ENCODE measurements at regions not wholly inside any gene's neighbourhood (a gene's known extent, or its start where the extent isn't known, plus 50 kb on each side); places are given as distances from the start of the nearest gene placed in this dataset.
"Not testable (repeated sequence)": the region's sequence is repeated elsewhere in the genome, so short reads cannot be mapped to it uniquely, and the experiment has no call there.

DNA sequence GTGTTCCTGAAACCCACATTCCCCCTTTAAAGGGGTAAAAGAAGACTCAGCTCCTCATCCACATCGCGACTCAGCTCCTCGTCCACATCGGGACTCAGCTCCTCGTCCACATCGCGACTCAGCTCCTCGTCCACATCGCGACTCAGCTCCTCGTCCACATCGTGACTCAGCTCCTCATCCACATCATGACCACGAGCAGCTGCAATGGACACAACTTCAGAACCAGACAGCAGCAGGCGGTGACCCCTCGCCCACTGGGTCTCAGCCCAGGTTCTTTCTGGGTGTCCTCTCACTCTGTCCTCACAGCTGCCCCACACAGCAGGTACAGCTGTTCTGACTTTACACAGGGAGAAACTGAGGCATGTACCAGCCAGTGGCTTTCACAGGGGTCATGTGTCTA lies 163.5 kb upstream of the SALL3 start:
- no peak for DNase-seq

DNA sequence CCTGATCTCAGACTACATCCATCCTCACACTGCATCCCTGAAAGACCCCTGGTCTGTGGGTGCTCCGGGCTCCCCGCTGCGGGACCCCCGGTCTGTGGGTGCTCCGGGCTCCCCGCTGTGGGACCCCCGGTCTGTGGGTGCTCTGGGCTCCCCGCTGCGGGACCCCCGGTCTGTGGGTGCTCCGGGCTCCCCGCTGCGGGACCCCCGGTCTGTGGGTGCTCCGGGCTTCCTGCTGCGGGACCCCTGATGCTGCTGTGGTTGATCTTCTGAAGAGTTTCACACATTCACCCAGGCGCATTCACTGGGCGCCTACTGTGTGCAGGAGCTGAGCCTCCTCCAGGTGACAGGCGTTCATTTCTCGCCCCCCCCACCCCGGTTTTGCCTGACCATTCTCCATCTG lies 162.7 kb upstream of the SALL3 start:
- no peak for DNase-seq

DNA sequence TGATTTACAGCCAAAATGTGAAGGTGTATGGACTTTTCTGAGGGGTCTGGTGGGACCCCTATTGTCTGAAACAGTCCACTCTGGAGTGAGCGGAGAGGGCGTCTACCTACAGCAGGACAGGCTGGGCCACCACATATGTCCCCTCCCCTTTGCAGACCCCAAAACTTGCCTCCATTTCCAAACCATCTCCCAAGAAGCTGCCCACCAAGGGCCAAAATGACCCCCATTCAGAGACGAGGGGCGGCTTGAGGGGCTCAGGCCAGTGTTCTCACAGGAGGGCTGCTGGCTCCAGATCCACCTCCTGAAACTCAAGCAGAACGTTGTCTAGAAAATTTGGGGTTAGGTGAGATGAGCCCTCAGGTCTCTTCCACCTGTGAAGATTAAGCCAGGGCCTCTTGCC lies 161.1 kb upstream of the SALL3 start:
- DNase-seq, result no peak

DNA sequence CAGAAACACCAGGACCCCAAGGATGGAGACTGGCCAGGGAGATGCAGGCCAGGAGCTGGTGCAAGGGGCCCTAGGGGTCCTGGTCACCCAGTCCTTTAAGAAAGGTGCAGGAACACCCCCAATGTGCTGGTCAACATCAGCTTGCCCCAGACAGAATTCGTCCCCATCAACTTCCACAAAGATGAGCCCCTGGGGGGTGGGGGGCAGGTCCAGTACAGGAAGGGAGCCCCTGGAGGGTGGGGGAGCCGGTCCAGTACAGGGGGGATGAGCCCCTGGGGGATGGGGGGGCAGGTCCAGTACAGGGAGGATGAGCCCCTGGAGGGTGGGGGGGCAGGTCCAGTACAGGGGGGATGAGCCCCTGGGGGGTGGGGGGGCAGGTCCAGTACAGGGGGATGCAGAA lies 160.7 kb upstream of the SALL3 start:
- DNase-seq, result no peak

DNA sequence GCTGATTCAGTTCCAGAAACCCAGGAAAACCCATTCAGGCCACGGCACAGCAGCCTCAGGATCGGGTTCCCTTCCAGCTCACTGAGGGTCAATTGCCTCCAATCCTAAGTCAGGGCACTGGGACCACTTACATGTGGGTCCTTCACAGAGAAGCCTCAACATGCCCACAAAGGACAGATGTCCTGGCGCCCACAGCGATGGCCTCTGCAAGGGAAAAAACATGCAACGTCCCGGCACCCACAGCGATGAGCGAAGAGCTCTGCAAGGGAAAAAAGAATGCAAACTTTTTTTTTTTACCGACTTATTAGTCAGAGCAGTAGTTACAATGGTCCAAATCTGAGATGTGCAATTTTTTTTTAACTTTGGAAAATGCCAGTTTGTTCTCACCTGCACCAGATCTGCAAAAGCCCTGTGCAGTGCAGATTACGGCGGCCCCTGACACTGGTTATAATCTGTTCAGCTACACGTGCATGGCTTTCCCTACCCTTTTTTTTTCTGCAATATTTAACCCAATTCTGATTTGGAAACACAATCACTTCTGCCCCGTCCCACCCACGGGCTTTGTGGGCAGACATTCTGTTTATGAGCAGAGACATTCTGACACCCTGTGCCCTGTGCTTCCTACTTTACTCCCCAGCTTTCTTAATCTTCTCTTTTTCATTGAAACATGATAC lies 159.3 kb upstream of the SALL3 start:
- no peak for DNase-seq

DNA sequence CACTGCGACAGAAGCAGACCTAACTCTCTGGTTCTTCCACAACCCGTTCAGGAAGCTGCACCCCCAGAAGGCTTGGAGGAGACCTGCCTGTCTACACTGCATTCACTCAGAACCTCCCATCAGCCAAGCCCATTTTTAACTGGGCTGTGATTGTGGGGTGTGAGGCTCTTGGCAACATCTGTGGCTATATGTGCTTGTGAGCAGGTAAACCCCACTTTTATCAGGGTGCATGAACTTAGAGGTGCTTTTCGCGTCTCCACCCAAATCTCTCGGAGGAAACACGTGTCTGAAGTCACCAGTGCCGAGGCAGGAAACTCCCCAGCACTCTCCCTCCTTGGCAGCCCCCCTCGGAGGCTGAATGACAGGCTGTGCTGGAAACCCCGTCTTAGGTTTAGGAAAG lies 158.2 kb upstream of the SALL3 start:
- no peak for DNase-seq

DNA sequence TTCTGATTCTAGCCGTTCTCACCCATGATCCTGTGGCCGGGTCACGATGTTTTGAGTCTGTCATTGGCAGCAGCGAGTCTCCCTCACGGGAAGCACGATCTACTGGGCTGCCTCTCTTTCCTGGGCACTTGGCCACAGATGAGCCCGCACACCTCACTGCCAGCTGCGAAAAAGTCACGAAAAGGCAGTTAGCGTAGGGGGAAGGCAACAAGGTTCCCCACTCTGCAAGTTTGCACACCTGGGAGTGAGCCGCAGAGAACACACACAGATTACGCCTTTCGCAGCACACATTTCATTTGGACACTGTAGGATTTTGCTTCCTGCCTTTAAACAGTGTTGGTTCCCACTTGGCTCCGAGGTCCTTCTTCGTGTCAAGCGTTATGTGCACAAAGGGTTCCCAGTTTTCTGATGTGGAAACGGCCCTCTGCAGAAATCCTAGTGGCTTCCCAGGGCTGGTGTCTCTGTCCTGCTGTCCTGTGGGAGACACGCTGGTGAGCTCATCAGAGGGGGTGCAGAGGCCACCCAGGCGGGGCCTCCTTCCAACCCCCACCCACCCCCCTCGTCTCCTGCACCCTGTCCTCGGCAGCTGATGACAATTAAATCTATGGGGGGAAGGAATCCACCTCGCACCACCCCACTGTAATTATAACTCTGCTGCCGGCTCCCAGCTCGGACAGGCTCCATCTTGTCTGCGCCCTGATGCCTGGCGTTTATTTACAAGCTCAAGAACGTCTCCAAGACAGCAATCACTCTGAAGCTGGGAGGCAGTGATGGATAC lies 157.3 kb upstream of the SALL3 start:
- no peak for DNase-seq

DNA sequence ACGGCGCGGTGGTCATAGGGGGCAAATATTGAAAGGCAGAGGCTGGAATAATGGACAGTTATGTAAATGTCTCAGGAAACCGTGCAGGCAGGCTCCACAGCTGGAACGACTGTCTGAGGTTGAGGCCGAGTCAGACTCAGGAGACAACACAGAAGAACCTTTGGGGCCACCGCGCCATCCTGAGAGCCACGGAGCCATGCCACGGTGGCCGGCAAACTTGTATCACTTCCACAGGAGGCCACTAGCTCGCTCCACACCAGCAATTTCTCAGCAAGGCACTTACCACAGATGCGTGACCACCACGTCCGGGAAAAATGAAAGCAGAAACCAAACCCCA lies 156.7 kb upstream of the SALL3 start:
- no peak for DNase-seq

DNA sequence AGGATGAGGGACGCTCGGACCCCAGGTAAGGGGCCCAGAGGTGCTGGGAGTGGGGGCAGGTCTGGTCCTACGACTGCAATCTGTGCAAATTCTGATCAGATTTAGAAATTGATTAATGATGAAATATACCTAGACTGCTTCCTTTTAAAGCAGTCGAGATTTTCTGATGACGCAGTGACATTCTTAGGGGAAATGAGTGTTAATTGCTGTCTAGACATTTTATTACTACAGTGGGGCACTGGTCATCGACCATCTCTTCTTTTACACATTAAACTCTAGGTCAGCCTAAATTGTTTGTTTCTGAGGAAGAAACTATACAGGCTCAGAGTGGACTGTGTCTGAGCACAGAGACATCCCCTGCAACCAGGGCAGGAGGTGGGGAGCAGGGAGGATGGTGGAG lies 154.4 kb upstream of the SALL3 start:
- no peak for DNase-seq

DNA sequence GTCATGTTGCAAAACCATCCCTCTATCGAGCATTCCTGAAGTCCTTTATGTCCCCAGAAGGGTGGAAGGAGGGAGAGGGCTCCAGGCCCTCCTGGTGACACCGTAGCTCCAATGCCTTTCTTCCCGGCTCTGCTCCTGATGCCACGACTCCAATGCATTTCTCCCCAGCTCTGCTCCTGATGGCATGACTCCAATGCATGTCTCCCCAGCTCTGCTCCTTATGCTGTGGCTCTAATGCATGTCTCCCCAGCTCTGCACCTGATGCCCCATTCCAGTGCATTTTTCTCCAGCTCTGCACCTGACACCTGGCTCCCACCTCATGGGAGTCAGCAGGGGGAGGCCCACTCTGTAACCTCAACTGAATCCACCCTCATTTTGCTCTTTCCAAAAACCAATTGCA lies 153.0 kb upstream of the SALL3 start:
- DNase-seq, result no peak

DNA sequence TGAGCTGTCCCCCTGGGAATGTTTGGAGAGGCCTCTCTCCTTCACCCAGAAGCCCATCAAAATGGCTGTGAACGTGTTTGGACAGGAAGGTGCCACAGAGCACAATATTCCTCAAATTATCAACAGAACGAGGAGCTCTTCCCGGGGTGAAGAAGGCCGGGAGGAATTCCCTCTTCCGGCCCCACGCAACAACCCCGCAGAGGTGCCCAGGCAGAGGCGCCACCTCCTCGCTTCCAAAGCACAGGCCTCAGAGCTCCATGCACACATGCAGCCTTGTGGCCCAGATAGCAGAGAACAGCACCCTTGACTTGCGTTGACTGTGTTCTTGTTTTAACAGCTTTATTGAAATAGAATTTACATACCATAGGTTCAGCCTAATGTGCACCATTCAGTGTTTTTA lies 152.5 kb upstream of the SALL3 start:
- DNase-seq, result no peak

DNA sequence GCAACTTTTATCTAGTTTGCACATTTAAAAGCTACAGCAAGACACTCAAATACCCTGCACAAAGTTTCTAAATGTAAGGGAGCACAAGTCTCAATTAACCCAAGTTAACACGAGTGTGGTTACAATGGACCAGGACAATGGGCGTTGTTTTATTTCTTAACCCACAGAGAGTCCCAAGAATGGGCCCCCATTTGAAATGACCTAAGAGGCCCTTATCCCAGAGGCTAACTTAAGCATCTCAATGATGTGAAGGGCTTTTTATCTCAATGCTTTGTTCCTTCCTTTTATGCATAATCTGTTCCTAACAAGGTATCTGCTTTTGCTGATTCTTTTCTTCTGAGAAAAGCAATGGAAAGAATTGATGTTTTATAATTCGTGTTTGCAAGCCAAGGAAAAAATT lies 151.5 kb upstream of the SALL3 start:
- no peak for DNase-seq

DNA sequence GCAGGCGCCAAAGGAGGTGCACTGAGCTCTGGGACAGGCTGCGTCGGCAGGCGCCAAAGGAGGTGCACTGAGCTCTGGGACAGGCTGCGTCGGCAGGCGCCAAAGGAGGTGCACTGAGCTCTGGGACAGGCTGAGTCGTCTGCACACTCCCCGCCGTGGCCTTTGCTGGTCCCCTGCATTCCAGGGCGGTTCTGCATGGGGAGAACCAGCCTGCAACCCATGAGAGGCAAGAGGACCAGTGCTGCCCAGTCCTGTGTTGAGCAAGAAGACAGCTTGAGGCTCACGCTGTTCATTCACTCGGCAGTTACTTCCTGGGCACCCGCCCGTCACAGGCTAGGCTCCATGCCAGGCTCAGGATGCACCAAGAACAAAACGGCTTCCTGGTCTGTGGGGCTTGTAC lies 150.6 kb upstream of the SALL3 start:
- not testable (repeated sequence) for DNase-seq

DNA sequence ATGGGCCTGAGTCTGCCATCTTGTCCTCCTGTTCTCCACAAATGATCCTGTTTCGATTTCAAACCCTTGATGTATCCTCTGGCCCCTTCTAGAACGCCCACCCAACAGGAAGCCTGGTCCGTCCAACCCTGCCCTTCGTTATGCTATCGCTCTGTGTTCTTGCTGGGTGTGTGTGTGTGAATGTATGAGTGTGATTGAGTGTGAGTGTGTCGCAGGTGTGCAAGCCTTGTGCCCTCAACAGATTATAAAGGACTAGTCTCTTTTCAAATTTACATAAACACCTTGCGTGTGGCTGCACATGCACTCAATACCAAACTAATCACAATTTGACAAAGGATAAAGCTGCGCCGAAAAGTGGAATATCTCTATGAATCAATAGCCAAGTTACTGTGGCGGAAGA lies 149.5 kb upstream of the SALL3 start:
- no peak for DNase-seq

DNA sequence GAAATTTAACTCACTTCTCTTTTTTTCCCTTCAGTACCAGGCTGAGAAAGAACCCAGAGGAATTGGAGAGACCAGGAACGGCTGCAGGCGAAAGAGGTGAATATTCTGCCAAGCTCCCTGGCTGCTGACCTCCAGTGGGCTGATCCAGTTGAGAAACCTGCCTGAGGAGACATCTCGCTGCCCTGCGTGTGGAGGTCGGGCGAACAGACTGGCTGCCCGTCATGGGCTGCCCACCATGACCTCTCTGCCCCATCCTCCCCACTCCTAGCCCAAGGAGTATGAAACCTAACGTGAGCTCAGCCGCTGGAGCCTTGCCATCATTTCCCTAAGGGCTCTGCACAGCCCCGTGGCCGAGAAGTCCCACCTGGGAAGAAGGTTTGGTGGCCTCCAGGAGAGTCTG lies 148.8 kb upstream of the SALL3 start:
- DNase-seq, result no peak

DNA sequence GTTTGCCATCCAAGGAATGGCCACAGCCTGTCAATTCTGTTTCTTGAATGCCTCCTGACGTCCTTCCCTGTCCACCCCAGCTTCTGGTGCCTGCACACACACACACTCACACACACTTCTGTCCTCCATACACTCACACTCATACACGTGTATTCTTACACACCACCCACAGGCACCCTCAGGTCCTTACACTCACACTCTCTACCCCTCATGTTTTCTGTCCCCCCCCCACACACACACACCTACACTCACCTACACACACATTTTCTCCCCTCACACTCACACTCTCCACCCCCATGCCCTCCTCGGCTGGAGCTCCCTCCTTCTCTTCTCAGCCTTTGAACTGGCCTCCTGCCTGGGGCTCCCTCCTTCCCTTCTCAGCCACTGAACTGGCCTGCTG lies 148.0 kb upstream of the SALL3 start:
- no peak for DNase-seq

DNA sequence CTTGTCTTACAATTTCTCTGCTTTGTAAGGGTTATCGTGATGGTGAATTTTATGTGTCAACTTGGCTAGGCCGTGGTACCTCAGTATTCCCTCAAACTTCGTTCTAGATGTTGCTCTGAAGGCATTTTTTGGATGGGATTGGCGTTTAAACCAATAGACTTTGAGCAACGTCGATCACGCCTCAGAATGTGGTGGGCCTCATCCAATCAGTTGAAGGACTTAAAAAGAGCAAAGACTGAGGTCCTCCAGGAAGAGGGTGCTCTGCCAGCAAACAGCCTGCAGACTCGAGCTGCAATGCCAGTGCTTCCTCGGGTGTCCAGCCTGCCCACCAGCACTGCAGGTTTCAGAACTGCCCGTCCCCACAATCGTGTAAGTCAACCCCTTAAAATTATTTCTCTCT lies 145.8 kb upstream of the SALL3 start:
- DNase-seq, result no peak

DNA sequence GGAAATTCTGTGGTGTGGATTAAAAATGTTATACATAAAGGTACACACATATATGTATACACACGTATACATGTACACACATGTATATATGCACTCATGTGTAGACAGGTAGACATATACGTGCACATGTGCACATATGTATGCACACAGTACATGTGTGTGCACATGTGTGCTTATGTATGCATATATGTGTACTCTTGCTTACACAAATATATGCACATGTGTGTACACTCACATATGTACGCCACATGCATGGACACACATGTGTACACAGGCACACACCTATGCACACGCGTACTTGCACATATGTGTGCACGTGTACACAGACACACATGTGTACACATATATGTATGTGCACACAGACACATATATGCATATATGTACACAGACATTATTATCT lies 142.8 kb upstream of the SALL3 start:
- DNase-seq, result no peak

DNA sequence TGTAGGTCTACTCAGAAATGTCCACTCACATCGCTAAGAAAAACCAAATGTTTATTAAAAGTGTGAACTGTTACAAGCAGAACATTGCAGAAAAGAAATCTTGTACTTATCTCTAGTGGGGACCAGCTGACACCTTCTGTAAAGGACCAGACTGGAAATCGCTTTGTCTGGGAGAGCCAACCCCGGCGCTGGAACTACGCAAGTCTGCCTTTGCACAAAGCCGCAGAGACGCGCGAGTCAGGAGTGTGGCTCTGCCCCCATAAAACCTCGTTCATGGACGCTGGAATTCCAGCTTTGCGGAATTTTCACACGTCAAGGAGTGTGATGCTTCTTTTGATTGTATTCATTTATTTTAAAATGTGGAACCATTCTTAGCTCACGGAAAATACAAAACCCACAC lies 141.9 kb upstream of the SALL3 start:
- no peak for DNase-seq

DNA sequence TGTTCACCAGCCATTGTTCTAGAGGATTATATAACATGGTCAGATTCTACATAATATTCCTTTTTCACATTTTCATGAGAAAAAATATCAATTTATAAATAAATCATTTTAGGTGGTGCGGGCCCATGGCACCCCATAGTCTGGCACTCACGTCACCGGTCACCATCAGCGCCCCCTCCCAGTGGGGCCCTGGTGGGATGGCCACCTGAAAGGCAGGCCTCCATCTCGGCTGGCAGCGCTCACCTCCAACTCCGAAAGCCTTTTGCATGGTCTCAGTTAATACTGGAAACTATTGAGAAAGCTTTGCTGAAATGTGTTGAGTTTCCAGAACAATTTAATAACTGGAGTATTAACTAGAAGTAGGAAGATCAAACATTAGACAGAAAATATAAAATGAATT lies 141.4 kb upstream of the SALL3 start:
- DNase-seq, result no peak

DNA sequence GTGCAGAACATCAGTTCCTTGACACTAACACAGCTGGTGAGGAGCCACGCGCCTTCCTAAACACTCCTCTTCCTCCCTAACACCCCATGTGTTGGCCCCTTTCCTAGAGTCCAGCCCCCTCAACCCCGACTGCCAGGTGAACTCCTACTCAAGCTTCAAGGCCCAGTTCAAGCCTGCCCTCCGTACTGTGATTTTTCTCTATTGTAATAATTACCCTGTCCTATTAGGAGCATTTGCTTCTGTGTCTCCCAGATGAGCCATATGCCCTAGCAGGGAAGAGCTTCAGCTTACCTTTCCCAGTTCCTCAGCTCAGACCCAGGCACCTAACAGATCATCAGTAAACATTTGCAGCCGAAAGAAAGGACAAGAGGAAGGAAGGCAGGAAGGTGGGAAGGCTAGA lies 130.6 kb upstream of the SALL3 start:
- no peak for DNase-seq

DNA sequence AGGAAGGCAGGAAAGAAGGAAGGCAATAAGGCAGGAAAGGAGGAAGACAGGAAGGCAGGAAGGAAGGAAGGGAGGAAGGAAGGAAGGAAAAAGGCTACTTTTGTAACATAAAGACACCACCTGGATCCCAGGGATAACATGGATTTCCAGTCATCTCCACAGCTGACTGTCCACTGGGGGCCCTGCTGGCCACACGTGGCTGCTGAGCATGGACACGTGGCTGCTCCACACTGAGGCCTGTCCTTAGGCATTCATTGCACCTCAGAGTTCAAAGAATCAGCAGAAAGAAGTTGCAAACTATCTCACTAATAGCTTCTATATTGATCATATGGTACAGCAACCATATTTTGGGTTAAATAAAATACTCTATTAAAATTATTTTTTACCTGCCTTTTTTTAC lies 130.2 kb upstream of the SALL3 start:
- DNase-seq, result no peak

DNA sequence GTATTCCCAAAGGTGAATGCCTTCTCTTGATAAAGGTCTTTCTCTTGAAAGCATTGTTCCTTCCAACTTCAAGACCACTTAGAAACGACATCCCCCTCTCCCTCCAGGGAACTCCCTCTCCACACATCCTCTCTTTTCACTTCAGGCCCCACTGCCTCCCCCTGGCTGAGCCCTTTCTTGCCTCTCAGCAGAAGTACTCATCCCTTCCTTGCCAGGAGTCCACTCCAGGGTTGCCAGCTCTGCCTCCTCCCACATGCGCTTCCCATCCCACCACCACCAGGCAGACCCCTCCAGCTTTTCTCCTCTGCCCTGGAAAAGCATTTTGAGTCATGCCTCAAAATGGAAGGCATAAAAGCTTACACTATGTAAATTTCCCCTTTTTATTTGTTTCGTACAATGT lies 126.3 kb upstream of the SALL3 start:
- DNase-seq, result no peak

DNA sequence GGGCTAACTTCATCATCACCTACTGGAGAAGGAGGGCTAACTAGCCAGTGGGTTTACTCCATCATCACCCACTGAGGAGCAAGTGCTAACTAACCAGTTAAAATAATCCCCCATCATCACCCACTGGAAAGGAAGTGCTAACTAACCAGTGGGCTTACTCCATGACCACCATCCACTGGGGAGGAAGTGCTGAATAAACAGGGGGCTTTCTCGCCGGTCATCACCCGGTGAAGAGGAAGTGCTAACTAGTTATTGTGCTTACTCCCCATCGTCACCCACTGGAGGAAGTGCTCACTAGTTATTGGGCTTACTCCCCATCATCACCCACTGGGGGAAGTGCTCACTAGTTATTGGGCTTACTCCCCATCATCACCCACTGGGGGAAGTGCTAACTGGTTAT lies 124.4 kb upstream of the SALL3 start:
- DNase-seq, result no peak
